ENCODE measurements at regions not wholly inside any gene's neighbourhood (a gene's known extent, or its start where the extent isn't known, plus 50 kb on each side); places are given as distances from the start of the nearest gene placed in this dataset.

- Histone ChIP-seq H3K9me3 (ENCODE audit: control insufficient read depth in 2 of 2, insufficient read depth in 1 of 2, low read depth in 1 of 2, low read length in 1 of 2) (no peaks in the 10 kb centered on the region), H3K4me3 (ENCODE audit: low read depth in 1 of 2, low read length in 2 of 2) (no peak overlapping the region), H3K36me3 (ENCODE audit: control insufficient read depth in 2 of 2, insufficient read depth in 2 of 2, low read length in 1 of 2) (no peaks in the 10 kb centered on the region), H3K27ac (ENCODE audit: low read depth in 2 of 2, low read length in 1 of 2) (no peak overlapping the region), H3K27me3 (ENCODE audit: control insufficient read depth in 1 of 2, insufficient read depth in 2 of 2, low read length in 2 of 2) (no peaks in the 10 kb centered on the region), H3K4me1 (ENCODE audit: control insufficient read depth in 2 of 2, insufficient read depth in 2 of 2, low read length in 1 of 2) (no peaks in the 10 kb centered on the region)
- 54 to 74% methylated on average over 2 of the region's 2 CpGs for WGBS, 2 donors
Observed at GRCh38 chr1:199291022-199291740, 652.3 kb downstream of the PTPRC start.

- 62 to 76% methylated on average over 1 of the region's 1 CpG for WGBS, 2 donors
- Histone ChIP-seq H3K27ac (ENCODE audit: low read depth in 2 of 2, low read length in 1 of 2) (no peak overlapping the region), H3K9me3 (ENCODE audit: control insufficient read depth in 2 of 2, insufficient read depth in 1 of 2, low read depth in 1 of 2, low read length in 1 of 2) (no peaks in the 10 kb centered on the region), H3K36me3 (ENCODE audit: control insufficient read depth in 2 of 2, insufficient read depth in 2 of 2, low read length in 1 of 2) (no peaks in the 10 kb centered on the region), H3K4me1 (ENCODE audit: control insufficient read depth in 2 of 2, insufficient read depth in 2 of 2, low read length in 1 of 2) (no peaks in the 10 kb centered on the region), H3K4me3 (ENCODE audit: low read depth in 1 of 2, low read length in 2 of 2) (no peak overlapping the region), H3K27me3 (ENCODE audit: control insufficient read depth in 1 of 2, insufficient read depth in 2 of 2, low read length in 2 of 2) (no peaks in the 10 kb centered on the region)
Observed at GRCh38 chr1:199292896-199293295, 654.1 kb downstream of the PTPRC start.

DNA sequence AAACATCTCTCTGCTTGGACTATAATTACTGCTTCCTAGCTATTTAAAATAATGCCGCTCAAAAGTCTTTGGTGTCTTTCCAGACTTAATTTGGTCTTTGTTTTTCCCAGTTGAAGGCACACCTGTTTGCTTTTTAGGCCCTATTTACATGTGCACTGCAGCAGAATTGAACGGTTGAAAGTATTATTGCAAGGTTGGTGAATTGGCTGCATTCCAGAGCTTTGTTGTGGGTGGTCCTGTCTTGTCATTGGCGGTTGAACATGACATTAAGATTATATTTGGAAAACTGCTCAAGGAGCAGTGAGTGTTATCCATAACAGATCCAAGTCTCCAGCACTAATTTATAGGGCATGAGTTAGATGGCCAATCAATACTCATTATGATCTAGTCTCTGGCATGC, 656.3 kb downstream of the PTPRC start:
- Histone ChIP-seq H3K27ac (ENCODE audit: low read depth in 2 of 2, low read length in 1 of 2) (no peak overlapping the region), H3K4me1 (ENCODE audit: control insufficient read depth in 2 of 2, insufficient read depth in 2 of 2, low read length in 1 of 2) (no peaks in the 10 kb centered on the region), H3K9me3 (ENCODE audit: control insufficient read depth in 2 of 2, insufficient read depth in 1 of 2, low read depth in 1 of 2, low read length in 1 of 2) (no peaks in the 10 kb centered on the region), H3K27me3 (ENCODE audit: control insufficient read depth in 1 of 2, insufficient read depth in 2 of 2, low read length in 2 of 2) (no peaks in the 10 kb centered on the region), H3K36me3 (ENCODE audit: control insufficient read depth in 2 of 2, insufficient read depth in 2 of 2, low read length in 1 of 2) (no peaks in the 10 kb centered on the region), H3K4me3 (ENCODE audit: low read depth in 1 of 2, low read length in 2 of 2) (no peak overlapping the region)
- 37 to 45% methylated on average over 3 of the region's 3 CpGs for WGBS, 2 donors

DNA sequence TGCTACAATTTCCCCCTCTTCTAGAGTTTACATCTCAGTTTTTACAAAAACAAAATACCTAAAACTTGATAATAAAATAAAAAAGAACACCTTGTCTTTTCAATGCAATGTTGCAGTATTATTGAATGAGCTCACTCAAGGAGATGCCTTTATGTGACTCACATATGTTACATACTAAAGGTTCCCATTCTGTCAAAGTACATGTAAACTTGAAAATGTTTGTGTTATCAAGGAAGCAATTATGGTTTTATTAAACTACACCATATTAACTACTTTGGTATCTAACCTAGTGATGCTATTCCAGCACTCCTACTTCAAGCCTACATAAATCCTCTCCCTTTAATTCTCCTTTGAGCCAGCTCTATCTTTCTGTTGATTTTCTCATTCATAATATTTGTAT, 658.3 kb downstream of the PTPRC start:
- no peak overlapping the region for H3K4me3 ChIP-seq (ENCODE audit: low read depth in 1 of 2, low read length in 2 of 2)
- H3K36me3 ChIP-seq (ENCODE audit: control insufficient read depth in 2 of 2, insufficient read depth in 2 of 2, low read length in 1 of 2): no peaks in the 10 kb centered on the region
- H3K4me1 ChIP-seq (ENCODE audit: control insufficient read depth in 2 of 2, insufficient read depth in 2 of 2, low read length in 1 of 2): no peaks in the 10 kb centered on the region
- H3K27ac ChIP-seq (ENCODE audit: low read depth in 2 of 2, low read length in 1 of 2): no peak overlapping the region
- no peaks in the 10 kb centered on the region for H3K9me3 ChIP-seq (ENCODE audit: control insufficient read depth in 2 of 2, insufficient read depth in 1 of 2, low read depth in 1 of 2, low read length in 1 of 2)
- H3K27me3 ChIP-seq (ENCODE audit: control insufficient read depth in 1 of 2, insufficient read depth in 2 of 2, low read length in 2 of 2): no peaks in the 10 kb centered on the region

GRCh38 chr1:199297887-199298286, 659.0 kb downstream of the PTPRC start:
- no peak overlapping the region for H3K27ac ChIP-seq (ENCODE audit: low read depth in 2 of 2, low read length in 1 of 2)
- 66 to 68% methylated on average over 3 of the region's 3 CpGs for WGBS, 2 donors
- no peaks in the 10 kb centered on the region for H3K9me3 ChIP-seq (ENCODE audit: control insufficient read depth in 2 of 2, insufficient read depth in 1 of 2, low read depth in 1 of 2, low read length in 1 of 2)
- H3K4me3 ChIP-seq (ENCODE audit: low read depth in 1 of 2, low read length in 2 of 2): no peak overlapping the region
- no peaks in the 10 kb centered on the region for H3K36me3 ChIP-seq (ENCODE audit: control insufficient read depth in 2 of 2, insufficient read depth in 2 of 2, low read length in 1 of 2)
- no peaks in the 10 kb centered on the region for H3K27me3 ChIP-seq (ENCODE audit: control insufficient read depth in 1 of 2, insufficient read depth in 2 of 2, low read length in 2 of 2)
- no peaks in the 10 kb centered on the region for H3K4me1 ChIP-seq (ENCODE audit: control insufficient read depth in 2 of 2, insufficient read depth in 2 of 2, low read length in 1 of 2)

GRCh38 chr1:199298825-199299224, 660.0 kb downstream of the PTPRC start:
- WGBS, 2 donors: 83 to 87% methylated on average over 3 of the region's 3 CpGs

DNA sequence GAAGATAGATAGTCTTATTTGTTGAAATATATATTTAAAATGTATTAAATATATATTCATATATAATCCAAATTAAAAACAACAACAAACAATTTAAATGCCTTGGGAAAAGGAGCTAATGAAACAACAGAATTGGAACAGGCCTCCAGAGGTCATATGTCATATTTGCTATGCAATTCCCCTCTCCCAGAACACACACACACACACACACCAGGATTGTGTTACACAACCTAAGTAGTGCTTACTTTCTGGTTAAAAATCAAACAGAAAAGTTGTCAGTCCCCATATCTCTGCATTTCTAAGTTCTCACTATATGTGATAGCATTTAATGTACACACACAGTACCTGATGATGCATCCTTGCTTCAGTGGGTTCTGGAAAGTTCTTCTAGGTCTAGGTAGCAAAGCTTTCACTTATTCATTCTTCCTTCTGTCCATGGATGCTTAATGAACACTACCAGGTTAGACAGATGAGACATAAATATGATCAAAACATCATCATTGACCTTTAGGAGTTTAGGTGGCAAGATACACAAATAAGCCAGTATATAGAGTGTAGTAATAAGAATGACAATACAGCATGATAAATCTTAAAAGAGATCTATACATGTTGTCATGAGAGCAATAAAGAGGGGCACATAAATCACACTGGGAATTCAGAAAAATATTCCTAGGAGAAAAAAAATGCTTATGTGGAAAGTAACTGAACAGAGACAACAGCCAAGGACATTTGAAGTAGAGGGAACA, 662.8 kb downstream of the PTPRC start:
- H3K27me3 ChIP-seq (ENCODE audit: control insufficient read depth in 1 of 2, insufficient read depth in 2 of 2, low read length in 2 of 2): no peaks in the 10 kb centered on the region
- no peaks in the 10 kb centered on the region for H3K36me3 ChIP-seq (ENCODE audit: control insufficient read depth in 2 of 2, insufficient read depth in 2 of 2, low read length in 1 of 2)
- H3K9me3 ChIP-seq (ENCODE audit: control insufficient read depth in 2 of 2, insufficient read depth in 1 of 2, low read depth in 1 of 2, low read length in 1 of 2): no peaks in the 10 kb centered on the region
- no peaks in the 10 kb centered on the region for H3K4me1 ChIP-seq (ENCODE audit: control insufficient read depth in 2 of 2, insufficient read depth in 2 of 2, low read length in 1 of 2)
- no peak overlapping the region for H3K27ac ChIP-seq (ENCODE audit: low read depth in 2 of 2, low read length in 1 of 2)
- H3K4me3 ChIP-seq (ENCODE audit: low read depth in 1 of 2, low read length in 2 of 2): no peak overlapping the region

More at GRCh38 chr1:199298825-199299224, 660.0 kb downstream of the PTPRC start:
- no peaks in the 10 kb centered on the region for H3K9me3 ChIP-seq (ENCODE audit: control insufficient read depth in 2 of 2, insufficient read depth in 1 of 2, low read depth in 1 of 2, low read length in 1 of 2)
- H3K36me3 ChIP-seq (ENCODE audit: control insufficient read depth in 2 of 2, insufficient read depth in 2 of 2, low read length in 1 of 2): no peaks in the 10 kb centered on the region
- H3K4me3 ChIP-seq (ENCODE audit: low read depth in 1 of 2, low read length in 2 of 2): no peak overlapping the region
- H3K27ac ChIP-seq (ENCODE audit: low read depth in 2 of 2, low read length in 1 of 2): no peak overlapping the region
- no peaks in the 10 kb centered on the region for H3K4me1 ChIP-seq (ENCODE audit: control insufficient read depth in 2 of 2, insufficient read depth in 2 of 2, low read length in 1 of 2)
- no peaks in the 10 kb centered on the region for H3K27me3 ChIP-seq (ENCODE audit: control insufficient read depth in 1 of 2, insufficient read depth in 2 of 2, low read length in 2 of 2)

- H3K27ac ChIP-seq (ENCODE audit: low read depth in 2 of 2, low read length in 1 of 2): no peak overlapping the region
- no peaks in the 10 kb centered on the region for H3K27me3 ChIP-seq (ENCODE audit: control insufficient read depth in 1 of 2, insufficient read depth in 2 of 2, low read length in 2 of 2)
- H3K36me3 ChIP-seq (ENCODE audit: control insufficient read depth in 2 of 2, insufficient read depth in 2 of 2, low read length in 1 of 2): no peaks in the 10 kb centered on the region
- no peaks in the 10 kb centered on the region for H3K9me3 ChIP-seq (ENCODE audit: control insufficient read depth in 2 of 2, insufficient read depth in 1 of 2, low read depth in 1 of 2, low read length in 1 of 2)
- H3K4me3 ChIP-seq (ENCODE audit: low read depth in 1 of 2, low read length in 2 of 2): no peak overlapping the region
- no peaks in the 10 kb centered on the region for H3K4me1 ChIP-seq (ENCODE audit: control insufficient read depth in 2 of 2, insufficient read depth in 2 of 2, low read length in 1 of 2)
Observed at GRCh38 chr1:199302554-199302953, 663.7 kb downstream of the PTPRC start.

GRCh38 chr1:199303035-199303434, 664.2 kb downstream of the PTPRC start:
- H3K9me3 ChIP-seq (ENCODE audit: control insufficient read depth in 2 of 2, insufficient read depth in 1 of 2, low read depth in 1 of 2, low read length in 1 of 2): no peaks in the 10 kb centered on the region
- no peak overlapping the region for H3K4me3 ChIP-seq (ENCODE audit: low read depth in 1 of 2, low read length in 2 of 2)
- no peaks in the 10 kb centered on the region for H3K4me1 ChIP-seq (ENCODE audit: control insufficient read depth in 2 of 2, insufficient read depth in 2 of 2, low read length in 1 of 2)
- H3K27ac ChIP-seq (ENCODE audit: low read depth in 2 of 2, low read length in 1 of 2): no peak overlapping the region
- H3K27me3 ChIP-seq (ENCODE audit: control insufficient read depth in 1 of 2, insufficient read depth in 2 of 2, low read length in 2 of 2): no peaks in the 10 kb centered on the region
- WGBS, 2 donors: 86 to 91% methylated on average over 2 of the region's 2 CpGs
- no peaks in the 10 kb centered on the region for H3K36me3 ChIP-seq (ENCODE audit: control insufficient read depth in 2 of 2, insufficient read depth in 2 of 2, low read length in 1 of 2)

- no peak overlapping the region for H3K4me3 ChIP-seq (ENCODE audit: low read depth in 1 of 2, low read length in 2 of 2)
- 65 to 77% methylated on average over 2 of the region's 2 CpGs for WGBS, 2 donors
Observed at GRCh38 chr1:199305053-199305452, 666.2 kb downstream of the PTPRC start.

More at GRCh38 chr1:199305053-199305452, 666.2 kb downstream of the PTPRC start:
- H3K9me3 ChIP-seq (ENCODE audit: control insufficient read depth in 2 of 2, insufficient read depth in 1 of 2, low read depth in 1 of 2, low read length in 1 of 2): no peaks in the 10 kb centered on the region
- H3K36me3 ChIP-seq (ENCODE audit: control insufficient read depth in 2 of 2, insufficient read depth in 2 of 2, low read length in 1 of 2): no peaks in the 10 kb centered on the region
- no peaks in the 10 kb centered on the region for H3K4me1 ChIP-seq (ENCODE audit: control insufficient read depth in 2 of 2, insufficient read depth in 2 of 2, low read length in 1 of 2)
- no peak overlapping the region for H3K27ac ChIP-seq (ENCODE audit: low read depth in 2 of 2, low read length in 1 of 2)
- H3K27me3 ChIP-seq (ENCODE audit: control insufficient read depth in 1 of 2, insufficient read depth in 2 of 2, low read length in 2 of 2): no peaks in the 10 kb centered on the region

Measured in esophagus (tissue), 2 donors.